SK-N-SH treated with all-trans-retinoic acid at 6 μM for 48 hours (cell line): ENCODE measurements at regions not wholly inside any gene's neighbourhood (a gene's known extent, or its start where the extent isn't known, plus 50 kb on each side); places are given as distances from the start of the nearest gene placed in this dataset.

Source experiments
- POU6F1 ChIP-seq: fragments of 250-450 bp; sonication (Bioruptor Pico); IDR thresholded peaks from 2 replicates; pipeline ENCODE4 v1.8.0; 2021; ENCODE audit warnings: low read depth, mild to moderate bottlenecking, moderate library complexity, borderline replicate concordance
- RARB ChIP-seq: fragments of 250-450 bp; sonication (Bioruptor Pico); IDR thresholded peaks from 2 replicates; pipeline ENCODE4 v1.8.0; 2021; ENCODE audit warnings: mild to moderate bottlenecking, moderate library complexity
- SNAI2 ChIP-seq: fragments of 250-450 bp; sonication (Bioruptor Pico); IDR thresholded peaks from 2 replicates; pipeline ENCODE4 v1.5.0; 2020; ENCODE audit warnings: mild to moderate bottlenecking, moderate library complexity
- TSHZ2 ChIP-seq: fragments of 250-450 bp; sonication (Bioruptor Pico); IDR thresholded peaks from 2 replicates; pipeline ENCODE4 v1.5.0; 2020; ENCODE audit warnings: mild to moderate bottlenecking, moderate library complexity
- ZFP3 ChIP-seq: fragments of 250-450 bp; sonication (Bioruptor Pico); IDR thresholded peaks from 2 replicates; pipeline ENCODE4 v1.5.0; 2020; ENCODE audit warnings: mild to moderate bottlenecking, moderate library complexity
- ZFP30 ChIP-seq: fragments of 450-650 bp; formaldehyde crosslinking; IDR thresholded peaks from 2 replicates; pipeline ENCODE4 v1.5.0; 2022; ENCODE audit warnings: mild to moderate bottlenecking, moderate library complexity
- TF ChIP-seq, protein P1 (sequence below): fragments of 250-450 bp; sonication (Bioruptor Pico); IDR thresholded peaks from 2 replicates; pipeline ENCODE4 v1.8.0; 2020; ENCODE audit warnings: mild to moderate bottlenecking, moderate library complexity, borderline replicate concordance

DNA sequence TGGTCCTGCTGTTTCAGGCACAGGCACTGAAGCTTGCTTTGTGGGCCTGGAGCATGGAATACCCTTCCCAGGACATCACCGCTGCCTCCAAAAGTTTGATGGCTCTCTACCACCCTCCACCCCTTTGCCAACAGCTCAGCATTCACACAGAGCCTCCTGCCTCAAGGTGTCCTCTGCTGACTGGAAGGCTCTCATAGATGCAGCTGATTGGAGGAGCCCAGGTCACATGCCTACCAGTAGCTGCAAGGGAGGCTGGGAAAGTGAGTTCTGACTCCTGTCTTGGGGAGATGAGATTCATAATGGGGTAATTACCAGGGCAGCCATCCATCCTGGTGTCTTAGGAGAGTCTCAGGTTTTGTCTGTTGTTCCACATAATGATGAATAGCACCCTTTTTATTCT is 124.8 kb upstream of the GRIK3 start:
- TF ChIP-seq ZFP3 (no peak), SNAI2 (no peak), RARB (no peak), ZFP30 (CRISPR knock-in tag) (no peak), TSHZ2 (no peak), POU6F1 (CRISPR knock-in tag) (no peak)
- TF ChIP-seq, protein P1, sequence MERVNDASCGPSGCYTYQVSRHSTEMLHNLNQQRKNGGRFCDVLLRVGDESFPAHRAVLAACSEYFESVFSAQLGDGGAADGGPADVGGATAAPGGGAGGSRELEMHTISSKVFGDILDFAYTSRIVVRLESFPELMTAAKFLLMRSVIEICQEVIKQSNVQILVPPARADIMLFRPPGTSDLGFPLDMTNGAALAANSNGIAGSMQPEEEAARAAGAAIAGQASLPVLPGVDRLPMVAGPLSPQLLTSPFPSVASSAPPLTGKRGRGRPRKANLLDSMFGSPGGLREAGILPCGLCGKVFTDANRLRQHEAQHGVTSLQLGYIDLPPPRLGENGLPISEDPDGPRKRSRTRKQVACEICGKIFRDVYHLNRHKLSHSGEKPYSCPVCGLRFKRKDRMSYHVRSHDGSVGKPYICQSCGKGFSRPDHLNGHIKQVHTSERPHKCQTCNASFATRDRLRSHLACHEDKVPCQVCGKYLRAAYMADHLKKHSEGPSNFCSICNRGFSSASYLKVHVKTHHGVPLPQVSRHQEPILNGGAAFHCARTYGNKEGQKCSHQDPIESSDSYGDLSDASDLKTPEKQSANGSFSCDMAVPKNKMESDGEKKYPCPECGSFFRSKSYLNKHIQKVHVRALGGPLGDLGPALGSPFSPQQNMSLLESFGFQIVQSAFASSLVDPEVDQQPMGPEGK (CRISPR knock-in tag): no peak
